GM18519 (cell line): ENCODE measurements at regions not wholly inside any gene's neighbourhood (a gene's known extent, or its start where the extent isn't known, plus 50 kb on each side); places are given as distances from the start of the nearest gene placed in this dataset.

Experiments
- ATAC-seq: cut with Tn5 transposase; IDR thresholded peaks from one replicate; pipeline ENCODE4 v1.9.1; 2021; ENCODE audit warnings: mild to moderate bottlenecking, moderate library complexity; ENCODE audit not compliant: unreplicated experiment, low FRiP score

DNA sequence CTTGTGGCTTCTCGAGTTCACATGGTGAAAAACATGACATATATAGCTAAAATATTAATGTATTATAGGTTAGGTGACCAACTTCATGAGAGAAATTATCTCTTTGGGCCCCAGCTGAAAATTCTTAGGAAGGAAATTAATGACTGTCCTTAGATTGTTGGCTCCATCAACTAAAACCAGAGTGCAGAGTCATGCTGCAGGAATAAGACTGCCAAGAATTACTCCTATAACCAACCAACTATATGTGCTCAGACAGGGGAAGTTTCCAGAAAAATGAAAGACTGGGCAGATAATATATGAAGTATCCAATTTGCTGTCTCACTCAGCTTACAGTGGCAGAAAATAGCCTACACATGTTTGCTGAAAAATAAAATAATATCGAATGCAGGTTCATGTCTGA lies 71.0 kb upstream of the TMEFF2 start:
- no peak for ATAC-seq

DNA sequence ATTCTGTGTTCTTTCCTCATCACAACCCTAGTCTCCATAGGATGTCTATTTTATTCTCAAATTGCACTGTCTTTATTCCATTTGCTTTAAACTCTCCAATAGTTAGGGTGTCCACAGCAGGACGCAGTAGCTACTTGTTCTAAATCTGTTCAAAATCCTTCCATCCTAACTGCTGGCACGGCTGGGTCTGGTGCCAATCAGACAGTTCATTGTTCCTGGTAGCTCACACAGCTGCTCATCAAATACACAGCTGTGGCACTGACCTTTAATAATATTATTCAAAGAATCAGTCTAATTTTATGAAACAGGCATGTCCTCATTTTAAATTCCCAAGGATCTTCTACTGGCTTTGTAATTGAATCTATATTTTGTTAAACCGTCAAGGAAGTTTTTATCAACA lies 59.7 kb upstream of the TMEFF2 start:
- no peak for ATAC-seq

DNA sequence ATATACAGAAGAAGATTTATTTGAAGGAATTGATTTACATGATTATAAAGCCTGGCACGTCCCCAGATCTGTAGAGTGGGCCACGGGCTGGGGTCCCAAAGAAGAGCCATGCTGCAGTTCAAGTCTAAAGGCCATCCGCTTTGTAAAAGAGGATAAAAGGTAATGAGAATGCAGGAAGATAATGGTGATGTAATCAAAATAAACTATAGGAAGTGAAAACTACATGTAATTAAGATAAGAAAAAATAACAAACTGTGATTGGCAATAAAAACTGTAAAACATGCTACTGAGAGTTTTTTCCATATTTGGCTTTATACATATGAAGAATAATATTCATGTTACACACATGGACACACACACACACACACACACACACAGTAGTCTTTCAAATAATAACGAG lies 59.0 kb upstream of the TMEFF2 start:
- no peak for ATAC-seq

DNA sequence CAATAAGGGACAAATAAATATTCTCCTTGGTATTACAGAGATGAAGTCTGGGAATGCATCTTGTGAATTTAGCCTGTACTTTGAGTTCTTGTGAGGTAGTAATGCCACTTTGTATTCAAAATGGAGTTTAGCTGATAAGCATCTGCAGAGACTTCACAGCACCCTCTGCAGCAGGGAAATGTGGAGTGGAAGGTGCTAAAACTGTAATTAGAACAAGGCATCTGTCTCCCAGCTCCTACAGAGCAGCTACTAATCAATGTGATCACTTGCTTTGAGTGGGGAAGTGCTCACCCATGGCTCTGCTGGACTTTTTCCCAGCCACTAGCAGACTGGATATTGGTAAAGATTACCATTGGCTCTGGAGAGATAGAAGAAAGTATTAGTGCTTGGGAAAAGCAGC lies 56.2 kb upstream of the TMEFF2 start:
- ATAC-seq = no peak

DNA sequence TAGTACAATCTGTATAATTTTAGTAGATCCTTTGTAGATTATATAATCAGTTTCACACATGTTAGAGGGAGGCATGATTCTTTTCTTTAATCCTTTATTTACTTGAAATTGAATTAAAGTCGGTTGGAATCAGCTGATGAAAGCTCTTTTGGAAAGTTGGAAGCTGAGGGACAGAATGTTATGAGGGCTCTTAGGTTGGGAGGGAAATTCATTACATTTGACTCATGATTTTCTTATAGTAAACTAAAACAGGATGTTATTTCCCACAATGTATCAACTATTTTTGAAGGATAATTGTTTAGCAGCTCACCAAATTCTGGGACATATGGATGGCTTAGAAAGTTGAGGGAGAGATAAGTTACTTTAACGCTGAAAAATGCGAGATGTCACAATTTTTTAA lies 52.7 kb upstream of the TMEFF2 start:
- no peak for ATAC-seq

DNA sequence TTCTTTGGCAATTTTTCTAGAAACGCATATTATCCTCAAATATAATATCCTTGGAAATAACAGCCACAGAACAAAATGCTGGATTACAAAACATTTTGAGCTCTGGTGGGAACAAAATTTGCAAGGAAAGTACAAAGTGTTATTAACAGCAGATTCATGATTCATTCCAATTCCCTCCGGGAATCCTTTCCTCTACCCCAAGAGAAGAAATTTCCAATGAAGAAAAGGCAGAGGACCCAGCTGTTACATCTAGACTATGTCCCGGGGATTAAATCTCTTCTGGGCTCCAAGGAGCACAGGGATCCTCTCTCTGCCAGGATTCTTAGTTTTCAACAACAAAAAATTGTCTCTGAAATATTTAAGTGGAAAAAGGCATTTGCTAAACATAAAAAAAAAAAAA lies 51.6 kb upstream of the TMEFF2 start:
- ATAC-seq = no peak

DNA sequence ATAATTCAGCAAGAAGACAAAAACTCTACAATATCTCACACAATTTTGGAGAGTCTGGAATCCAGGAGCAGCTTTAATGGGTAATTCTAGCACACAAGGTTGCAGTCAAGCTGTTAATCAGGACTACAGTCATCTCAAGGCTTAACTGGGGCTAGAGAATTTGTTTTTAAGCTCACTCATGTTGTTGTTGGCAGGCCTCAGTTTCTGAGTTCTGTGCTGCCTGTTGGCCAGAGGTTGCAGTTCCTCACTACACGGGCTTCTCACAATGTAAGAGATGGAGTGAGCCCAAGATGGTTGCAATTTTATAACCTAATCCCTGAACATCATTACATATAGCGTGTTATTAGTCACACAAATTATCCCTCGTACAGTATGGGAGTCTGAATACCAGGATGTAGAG lies 50.6 kb upstream of the TMEFF2 start:
- ATAC-seq = no peak
